HL-60/S4 (cell line): ENCODE measurements at regions not wholly inside any gene's neighbourhood (a gene's known extent, or its start where the extent isn't known, plus 50 kb on each side); places are given as distances from the start of the nearest gene placed in this dataset.
"Not testable (repeated sequence)": the region's sequence is repeated elsewhere in the genome, so short reads cannot be mapped to it uniquely, and the experiment has no call there.

Experiments used
- in situ Hi-C: fragments of 300-500 bp; cut with MboI; formaldehyde crosslinking; loops from 2 replicates; pipeline ENCODE4 v1.14.3; 2022; ENCODE audit warnings: low sequenced_read_pairs

DNA sequence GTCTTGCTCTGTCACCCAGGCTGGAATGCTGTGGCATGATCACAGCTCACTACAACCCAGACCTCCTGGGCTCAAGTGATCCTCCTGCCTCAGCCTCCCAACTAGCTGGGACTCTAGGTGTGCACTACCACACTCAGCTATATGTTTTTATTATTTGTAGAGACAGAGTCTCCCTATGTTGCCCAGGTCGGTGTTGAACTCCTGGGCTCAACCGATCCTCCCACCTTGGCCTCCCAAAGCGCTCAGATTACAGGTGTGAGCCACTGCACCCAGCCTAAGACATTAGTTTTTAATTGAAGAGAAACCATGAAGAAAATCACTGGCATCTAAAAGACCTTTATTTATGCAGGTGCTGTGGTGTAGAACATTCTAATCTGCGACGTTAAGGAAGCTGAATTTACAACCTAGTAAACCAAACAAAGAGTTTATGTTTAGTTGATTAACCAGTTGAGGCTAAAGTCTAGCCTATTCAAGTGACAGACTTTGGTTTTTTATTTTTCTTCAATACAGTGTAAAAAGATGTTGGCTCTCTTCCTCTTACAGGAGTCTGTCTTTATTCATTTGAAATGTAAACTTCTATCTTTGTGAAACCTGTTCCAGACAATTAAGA, 52.5 kb upstream of the NBL1 start:
- in situ Hi-C loops: loop anchor here (25.0 kb wide), 1 partner anchor 204 kb away; no protein-coding TSS in a partner anchor

DNA sequence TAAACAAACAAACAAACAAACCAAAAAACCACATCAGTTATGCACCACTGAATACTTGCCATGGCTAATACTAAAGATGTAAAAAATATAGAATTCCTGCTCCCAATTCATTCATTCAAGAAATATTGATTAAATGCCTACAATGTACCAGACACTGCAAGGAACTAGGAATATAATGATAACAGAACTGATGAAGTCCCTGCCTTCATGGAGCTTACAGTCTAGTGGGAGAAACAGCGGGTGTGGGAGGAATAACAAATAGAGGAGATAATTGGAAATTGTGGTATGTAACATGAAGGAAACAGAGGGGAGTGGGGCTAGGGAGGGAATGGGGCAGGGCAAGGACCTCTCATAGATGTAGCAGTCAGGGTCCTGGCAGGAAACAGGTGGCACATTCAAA, 58.6 kb upstream of the NBL1 start:
- in situ Hi-C loops: loop anchor here (25.0 kb wide), 1 partner anchor 198 kb away; no protein-coding TSS in a partner anchor

- in situ Hi-C loops: loop anchor here (25.0 kb wide), 1 partner anchor 195 kb away; no protein-coding TSS in a partner anchor
Observed at GRCh38 chr1:19582318-19582717, 61.8 kb upstream of the NBL1 start.

DNA sequence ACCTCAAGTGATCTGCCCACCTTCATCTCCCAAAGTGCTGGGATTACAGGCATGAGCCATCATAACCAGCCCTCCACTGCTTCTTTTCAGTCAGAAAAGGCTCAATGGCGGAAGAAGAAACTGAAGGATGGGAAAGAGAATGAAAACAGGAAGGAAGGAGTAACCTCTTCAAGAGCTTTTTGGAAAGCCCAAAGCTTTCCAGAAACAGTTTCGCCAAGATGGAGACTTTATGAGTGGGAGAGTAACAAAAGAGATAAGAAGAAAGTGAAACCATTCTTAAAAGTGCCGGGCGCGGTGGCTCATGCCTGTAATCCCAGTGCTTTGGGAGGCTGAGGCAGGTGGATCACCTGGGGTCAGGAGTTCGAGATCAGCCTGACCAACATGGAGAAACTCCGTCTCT, 62.7 kb upstream of the NBL1 start:
- in situ Hi-C loops: loop anchor here (25.0 kb wide), 1 partner anchor 194 kb away; no protein-coding TSS in a partner anchor

GRCh38 chr1:19577561-19577960, 66.5 kb upstream of the NBL1 start:
- in situ Hi-C loops: loop anchor here (25.0 kb wide), 1 partner anchor 190 kb away; no protein-coding TSS in a partner anchor

DNA sequence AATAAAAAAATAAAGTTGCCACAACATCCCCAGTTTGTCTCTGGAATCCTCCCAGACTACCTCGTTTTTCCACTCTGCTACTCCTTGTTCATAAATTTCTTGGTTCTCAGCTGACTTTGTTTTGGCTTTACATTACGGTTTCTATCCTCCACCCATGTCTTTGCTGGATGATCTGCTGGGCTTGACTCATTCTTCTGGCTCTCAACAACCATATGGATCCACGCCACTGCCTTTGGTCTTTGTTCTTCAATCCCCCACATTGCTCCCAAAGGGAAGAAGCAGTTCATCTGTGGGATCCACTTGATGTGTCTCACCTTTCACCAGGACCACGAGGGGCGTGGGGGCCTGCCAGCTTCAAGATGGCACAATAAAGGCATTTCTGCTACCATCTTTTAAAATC, 67.1 kb upstream of the NBL1 start:
- in situ Hi-C loops: loop anchor here (25.0 kb wide), 1 partner anchor 190 kb away; no protein-coding TSS in a partner anchor

DNA sequence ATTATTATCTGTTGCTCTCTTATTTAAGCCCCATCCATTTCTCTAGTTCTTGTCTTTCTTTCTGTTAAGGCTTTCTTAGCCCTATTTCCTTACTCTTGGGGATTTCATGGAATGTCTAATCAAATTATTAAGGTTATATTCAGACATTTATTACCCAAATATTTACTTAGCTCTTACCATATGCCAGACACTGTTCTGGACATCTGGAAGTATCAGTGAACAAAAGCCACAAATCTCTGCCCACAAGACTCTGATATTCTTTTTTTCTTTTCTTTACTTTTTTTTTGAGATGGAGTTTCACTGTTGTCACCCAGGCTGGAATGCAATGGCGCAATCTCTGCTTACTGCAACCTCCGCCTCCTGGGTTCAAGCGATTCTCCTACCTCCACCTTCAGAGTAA, 74.3 kb upstream of the NBL1 start:
- in situ Hi-C loops: no loop called here

DNA sequence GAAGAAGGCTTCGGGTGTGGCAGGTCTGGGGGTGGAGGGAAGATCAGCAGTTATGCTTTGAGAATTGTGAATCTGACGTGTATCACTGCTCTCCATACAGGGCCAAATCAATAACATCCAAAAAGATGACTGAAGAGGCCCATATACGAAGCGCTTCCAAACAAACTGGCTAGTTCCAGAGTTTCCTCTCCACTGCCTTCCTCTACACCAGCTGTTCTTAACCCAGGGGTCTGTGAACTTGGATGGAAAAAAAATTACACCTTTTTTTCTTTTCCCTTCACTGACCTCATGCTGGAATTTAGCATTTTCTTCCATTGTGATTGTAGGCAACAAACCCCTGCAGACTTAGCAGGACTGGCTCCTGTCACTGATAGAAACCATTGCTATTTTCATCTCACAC, 77.1 kb upstream of the NBL1 start:
- in situ Hi-C loops: no loop called here

- in situ Hi-C loops: no loop called here
Observed at GRCh38 chr1:19564366-19564765, 79.0 kb upstream of the CAPZB start.

DNA sequence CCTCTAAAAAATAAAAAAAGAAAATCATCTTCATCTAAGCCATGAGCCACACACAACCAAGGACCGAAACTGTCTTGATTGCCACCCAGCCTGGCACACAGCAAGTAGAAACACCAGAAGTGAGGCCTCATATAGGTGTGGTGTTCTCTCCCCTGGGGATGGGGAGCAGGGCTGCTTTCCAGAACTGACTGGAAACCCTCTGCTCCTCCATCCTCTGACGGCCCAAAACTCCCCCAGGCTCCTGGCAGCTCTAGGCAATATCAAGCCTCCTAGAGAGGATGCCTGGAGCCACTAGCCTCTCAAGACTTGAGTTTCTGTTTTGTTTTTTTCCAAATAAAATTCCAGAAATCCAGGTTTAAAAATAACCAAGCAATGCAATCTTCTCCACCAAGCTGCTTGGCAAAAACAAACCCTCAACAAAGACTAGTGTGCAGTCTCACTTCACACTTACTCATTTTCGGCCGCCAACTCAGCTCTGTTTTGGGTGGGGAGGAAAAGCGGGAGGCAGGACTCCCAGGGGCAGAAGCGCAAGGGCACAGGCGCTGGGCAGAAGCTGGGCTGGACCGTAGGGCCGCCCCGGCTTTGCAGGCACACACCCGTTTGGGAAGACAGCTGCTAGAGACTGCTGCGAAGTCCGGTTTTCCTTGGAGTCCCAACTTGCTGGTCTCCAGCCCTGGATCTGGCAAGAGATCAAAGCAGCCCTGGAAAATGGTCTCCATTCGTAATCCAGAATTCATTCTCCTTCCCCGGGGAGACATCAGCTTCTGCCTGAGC, 78.2 kb upstream of the CAPZB start:
- in situ Hi-C loops: no loop called here

GRCh38 chr1:19562847-19563246, 77.5 kb upstream of the CAPZB start:
- in situ Hi-C loops: no loop called here

- in situ Hi-C loops: no loop called here
Observed at GRCh38 chr1:19560480-19560879, 75.1 kb upstream of the CAPZB start.

- in situ Hi-C loops: no loop called here
Observed at GRCh38 chr1:19559641-19560040, 74.3 kb upstream of the CAPZB start.

GRCh38 chr1:19557609-19558051, 72.3 kb upstream of the CAPZB start:
- in situ Hi-C loops: no loop called here

GRCh38 chr1:19554090-19554489, 68.8 kb upstream of the CAPZB start:
- in situ Hi-C loops: no loop called here

DNA sequence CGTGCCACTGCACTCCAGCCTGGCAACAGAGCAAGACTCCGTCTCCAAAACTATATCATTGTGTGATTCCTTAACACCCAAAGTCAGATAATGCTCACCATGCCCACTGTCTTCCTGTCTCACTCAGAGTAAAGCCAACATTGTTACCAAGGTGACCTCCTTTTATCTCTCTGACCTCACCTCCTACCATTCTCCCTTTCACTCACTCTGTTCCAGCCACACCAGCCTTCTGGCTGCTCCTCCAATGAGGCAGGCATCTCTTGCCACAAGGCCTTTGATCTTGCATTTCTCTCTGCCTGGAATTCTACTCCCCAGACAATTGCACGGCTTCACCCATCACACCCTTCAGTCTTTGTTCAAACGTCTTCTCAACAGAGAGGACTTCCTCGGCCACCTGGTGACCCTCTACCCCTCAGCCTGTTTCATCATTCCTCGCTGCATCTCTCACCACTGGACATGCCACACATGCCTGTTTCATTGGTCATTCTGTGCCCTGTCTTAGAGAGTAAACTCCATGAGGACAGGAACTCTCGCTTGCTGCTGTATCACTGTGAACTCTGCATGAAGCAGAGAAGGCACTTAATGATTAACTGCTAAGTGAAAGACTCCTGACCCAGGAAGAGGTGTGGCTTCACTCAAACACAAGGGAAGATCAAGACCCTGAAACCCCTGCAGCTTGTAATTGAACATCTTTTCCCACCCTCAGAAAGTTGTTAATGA, 67.1 kb upstream of the CAPZB start:
- in situ Hi-C loops: no loop called here

DNA sequence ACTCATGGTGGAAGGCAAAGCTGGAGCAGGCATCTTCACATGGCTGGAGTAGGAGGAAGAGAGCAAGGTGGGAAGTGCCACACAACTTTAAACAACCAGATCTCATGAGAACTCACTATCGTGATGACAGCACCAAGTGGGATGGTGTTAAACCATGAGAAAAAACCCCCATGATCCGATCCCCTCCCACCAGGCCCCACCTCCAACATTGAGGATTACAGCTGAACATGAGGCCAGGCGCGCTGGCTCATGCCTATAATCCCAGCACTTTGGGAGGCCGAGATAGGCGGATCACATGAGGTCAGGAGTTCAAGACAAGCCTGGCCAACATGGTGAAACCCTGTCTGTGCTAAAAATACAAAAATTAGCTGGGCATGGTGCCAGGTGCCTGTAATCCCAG, 66.5 kb upstream of the CAPZB start:
- in situ Hi-C loops: not testable (repeated sequence)

- in situ Hi-C loops: not testable (repeated sequence)
Observed at GRCh38 chr1:19550437-19550836, 65.1 kb upstream of the CAPZB start.

DNA sequence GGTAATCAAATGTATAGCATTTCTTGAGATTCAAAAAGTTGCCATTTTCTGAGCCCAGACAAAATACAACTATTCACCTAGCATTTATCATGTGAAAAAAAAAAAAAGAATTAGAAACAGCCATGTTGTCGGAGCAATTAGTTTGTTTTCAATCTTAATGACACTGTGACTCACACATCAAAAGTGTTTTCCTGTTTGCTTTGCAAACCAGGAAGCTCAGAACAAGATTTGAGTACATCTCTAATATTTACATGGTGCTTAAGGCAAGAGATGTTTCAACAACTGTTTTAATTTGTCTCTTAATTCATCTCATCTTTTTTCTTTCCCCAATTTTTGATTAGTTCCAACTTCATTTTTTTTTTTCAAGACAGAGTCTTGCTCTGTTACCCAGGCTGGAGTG, 62.5 kb upstream of the CAPZB start:
- in situ Hi-C loops: no loop called here

- in situ Hi-C loops: no loop called here
Observed at GRCh38 chr1:19536519-19536918, 51.2 kb upstream of the CAPZB start.

DNA sequence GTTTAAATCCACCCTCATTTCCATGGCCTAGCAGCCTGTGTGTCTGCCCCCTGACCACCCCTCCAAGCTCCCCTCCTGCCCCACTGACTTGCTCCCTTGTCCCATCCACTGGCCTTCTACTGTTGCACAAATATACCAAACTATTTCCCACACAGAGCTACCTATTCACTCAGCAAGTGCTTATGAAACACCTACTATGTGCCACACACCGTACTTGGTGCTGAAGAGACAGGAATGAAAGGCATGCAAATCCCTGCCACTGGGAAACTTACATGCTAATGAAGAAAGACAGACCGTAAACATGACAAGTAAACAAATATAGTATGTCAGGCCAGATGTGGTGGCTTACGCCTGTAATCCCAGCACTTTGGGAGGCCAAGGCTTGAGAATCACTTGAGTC, 49.9 kb upstream of the CAPZB start:
- in situ Hi-C loops: no loop called here
